GM21576 (cell line): ENCODE measurements at regions not wholly inside any gene's neighbourhood (a gene's known extent, or its start where the extent isn't known, plus 50 kb on each side); places are given as distances from the start of the nearest gene placed in this dataset.
A peak's percentile ranks its signal among the peaks of the same experiment; 100 is the strongest.

Experiments
- ATAC-seq: cut with Tn5 transposase; IDR thresholded peaks from one replicate; pipeline ENCODE4 v1.9.1; 2021; ENCODE audit warnings: mild to moderate bottlenecking, moderate library complexity; ENCODE audit not compliant: unreplicated experiment

DNA sequence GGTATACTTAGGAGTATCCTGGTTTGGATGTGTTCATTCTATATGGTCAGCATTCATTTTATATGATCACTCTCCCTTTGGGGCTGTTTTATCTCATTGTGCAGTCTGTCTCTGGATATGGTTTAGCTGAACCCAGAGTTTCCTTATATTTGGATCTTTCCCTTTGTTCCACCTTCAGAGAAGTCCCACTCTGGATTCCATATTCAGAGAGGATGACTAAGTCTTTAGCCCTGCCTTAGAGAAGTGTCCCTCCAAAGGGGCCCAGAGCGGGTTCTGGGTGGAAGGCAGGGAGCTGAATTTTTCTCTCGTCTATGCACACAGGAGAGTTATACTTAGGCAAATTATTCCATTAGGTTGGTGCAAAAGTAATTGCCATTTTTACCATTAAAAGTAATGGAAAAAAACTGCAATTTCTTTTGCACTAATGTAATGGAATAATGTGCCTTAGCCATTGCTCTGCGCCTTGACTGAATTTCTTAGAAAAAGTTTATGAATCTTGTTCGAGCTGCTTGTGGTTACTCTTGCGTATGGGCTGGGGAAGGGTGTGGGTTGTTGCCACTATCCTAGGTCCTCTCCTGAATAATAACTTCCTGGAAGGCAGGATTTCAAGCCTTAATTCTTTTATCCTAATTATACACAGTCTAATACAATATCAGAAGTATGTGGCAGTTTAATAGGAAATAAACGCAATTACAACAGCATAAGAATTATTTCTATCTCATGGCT, 74.2 kb upstream of the MTPN start:
- no peak for ATAC-seq

DNA sequence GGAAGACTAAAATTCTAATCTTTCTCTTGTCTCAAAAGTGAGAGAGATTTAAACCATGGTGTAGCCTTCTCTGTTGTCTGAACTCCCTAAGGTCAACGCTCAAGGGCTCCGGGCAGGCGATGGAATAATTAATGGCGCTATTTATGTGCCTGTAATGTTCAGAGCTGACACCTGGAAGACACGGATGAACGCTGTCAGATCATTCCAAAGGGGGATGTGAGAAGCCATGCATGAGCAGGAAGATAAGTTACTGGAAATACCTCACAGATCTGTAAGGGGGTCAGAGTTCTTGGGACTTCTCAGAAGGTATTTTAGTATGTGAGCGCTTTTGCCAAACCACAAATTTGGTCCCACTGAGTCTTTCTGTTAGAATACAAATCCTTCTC, 73.3 kb upstream of the MTPN start:
- ATAC-seq: no peak

DNA sequence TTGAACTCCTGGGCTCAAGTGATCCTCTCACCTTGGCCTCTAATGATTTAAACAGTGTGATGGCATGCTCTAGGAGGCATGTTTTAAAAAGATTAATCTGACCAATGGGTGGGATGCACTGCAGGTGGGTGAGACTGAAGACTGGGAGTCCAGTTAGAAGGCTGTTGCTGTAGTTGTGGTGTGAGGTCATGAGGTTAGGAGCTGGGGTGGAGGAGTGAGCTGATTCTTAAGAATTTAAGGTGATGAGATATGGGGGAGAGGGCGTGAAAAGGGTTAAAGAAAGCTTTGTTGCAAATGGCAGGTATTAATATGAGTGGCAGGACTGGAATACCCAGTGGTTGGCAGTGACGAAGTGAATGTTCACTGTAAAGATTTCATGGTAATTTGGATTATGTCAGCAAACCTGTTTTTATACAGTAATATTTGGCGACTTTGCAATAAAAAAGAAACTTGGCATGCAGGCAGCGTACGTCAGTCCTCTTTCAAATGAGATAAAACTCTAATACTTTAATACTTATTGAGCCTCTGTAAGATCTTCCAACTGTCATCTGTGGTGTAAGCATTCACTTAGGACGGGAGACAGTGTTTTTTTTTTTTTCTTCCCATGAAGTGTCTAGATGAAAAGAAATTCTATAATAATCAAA, 72.8 kb upstream of the MTPN start:
- ATAC-seq: no peak

DNA sequence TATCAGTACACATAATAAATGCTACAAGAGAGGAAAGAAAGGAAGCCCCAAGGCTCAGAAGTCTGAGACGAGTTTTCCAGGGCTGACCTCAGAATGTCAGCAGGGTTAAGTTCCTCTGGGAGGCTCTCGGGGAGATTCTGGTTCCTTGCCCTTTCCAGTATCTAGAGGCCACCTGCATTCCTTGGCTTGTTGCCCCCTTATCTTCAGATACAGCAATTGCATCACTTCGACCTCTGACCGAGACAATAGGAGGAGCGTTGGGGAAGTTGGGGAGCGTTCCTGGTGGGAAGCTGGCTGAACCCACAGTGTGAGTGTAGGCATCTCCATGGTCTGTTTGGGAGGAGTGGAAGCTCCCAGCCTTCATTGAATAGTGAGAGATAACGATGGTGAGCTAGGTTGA, 72.0 kb upstream of the MTPN start:
- no peak for ATAC-seq

DNA sequence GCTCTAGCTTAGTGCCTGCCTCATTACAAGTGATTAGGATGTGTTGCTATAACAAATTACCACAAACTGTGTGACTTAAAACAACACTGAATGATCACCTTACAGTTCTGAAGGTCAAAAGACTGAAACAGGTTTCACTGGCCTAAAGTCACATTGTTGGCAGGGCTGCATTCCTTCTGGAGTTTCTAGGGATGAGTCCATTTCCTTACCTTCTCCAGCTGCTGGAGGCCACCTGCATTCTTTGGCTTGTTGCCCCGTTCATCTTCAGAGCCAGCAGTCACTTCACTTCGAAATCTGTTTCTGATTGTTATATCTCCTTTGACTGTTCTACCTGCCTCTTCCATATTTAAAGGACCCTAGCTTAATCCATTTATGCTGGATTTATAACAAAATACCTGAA, 69.4 kb upstream of the MTPN start:
- ATAC-seq: no peak

DNA sequence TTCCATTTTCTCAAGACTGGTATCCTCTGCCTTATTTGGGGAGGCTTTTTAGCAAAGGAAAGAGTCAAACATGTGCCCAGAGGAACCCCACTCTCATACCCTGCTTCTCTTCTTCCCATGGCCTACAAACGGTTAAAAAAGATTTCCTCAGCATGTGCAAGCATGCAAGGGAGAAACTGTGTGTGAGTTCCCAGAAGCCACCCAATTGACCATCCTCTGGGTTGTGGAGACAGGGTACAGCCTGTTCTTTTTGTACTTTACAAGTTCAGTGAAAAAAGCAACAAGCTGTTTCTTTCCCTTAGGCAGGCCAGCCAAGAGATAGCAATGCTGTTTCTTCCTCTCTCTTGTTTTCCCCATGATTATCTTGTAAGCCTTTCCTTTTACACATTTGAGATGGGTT, 68.8 kb upstream of the MTPN start:
- no peak for ATAC-seq

DNA sequence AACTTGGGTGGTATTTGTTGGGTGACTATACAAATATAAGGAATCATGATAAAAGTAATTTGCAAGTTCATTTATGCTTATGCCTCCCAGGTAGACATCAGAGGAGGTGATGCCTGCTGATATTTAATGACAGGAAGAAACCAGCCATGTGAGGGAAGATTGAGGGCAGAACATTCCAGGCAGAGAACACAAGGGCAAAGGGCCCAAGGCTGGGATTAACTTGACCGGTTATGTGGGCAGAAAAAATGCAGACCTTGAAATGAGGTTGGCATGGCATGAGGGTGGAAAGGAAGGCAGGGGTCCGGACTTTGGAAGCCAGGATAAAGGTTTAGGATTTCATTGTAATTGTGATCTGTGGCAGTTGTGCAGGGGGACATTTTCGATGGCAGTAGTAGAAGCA, 68.0 kb upstream of the MTPN start:
- no peak for ATAC-seq

DNA sequence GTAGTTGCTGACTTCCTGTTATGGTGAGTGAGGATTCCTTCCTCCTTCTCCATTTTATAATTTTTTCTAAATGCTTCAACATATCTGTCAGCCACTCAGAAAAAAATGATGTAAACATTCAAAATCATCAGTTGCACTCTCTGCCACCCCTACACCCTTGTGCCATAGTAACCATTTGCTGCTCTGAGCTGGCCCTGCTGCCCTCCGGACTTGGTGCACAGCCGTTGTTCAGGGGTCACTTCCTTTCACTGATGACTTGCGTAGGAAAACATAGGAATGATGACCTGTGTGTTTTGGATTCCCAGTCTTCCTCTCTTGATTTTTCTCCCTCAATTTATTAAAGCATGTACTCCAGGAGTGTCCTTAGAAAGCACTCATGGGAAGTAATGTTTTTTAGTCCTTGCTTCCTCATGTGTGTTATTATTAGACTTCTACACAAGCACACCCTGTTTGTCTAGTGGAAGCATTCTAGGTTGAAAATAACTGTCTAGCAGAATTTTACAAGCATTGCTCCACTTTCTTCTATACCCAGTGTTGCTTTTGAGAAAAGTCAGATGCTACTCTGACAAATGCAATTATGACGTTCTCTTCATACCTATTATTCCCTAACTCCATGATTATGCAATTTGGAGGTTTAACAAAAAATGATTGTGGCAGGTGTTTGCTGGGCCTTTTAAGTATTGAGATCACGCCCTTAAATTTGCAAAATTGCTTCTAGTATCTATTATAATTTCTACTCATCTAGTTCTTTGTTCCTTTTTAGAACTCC, 62.6 kb upstream of the MTPN start:
- ATAC-seq: no peak

DNA sequence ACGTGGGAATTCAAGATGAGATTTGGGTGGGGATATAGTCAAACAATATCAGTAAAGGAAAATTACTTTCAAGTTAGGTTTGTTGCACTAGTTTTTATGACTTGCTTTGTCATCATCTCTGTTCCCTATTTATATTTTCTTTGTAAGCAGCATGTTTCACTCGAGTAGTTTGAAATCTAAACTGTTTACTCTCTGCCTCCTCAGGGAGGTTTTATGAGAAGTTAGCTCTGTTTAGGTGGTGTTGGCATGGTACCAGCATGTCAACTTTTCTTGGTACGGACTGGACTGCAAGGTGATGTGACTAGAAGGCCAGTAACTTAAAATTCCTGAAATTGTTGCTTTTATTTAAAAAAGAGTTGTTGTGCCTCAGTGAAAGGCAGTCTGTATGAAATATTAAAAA, 59.2 kb upstream of the MTPN start:
- ATAC-seq: no peak

DNA sequence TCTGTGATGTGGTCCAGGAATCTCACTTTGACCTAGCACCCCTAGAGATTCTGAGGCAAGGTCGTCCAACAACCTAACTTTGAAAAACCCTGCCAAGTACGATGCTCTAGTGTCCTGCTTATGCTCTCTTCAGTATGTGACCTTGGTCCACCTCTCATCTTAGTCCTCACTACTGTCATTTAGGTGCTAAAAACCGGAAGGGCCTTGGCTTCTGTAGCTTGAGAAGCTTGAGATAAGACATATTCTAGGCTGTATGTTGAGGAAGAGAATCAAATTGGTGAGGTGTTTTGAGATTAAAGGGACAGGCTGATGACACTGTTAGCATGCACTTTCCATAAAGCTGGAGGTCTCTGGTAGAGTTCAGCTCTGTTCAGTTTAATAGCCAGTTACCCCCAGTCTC, 57.0 kb upstream of the MTPN start:
- ATAC-seq: no peak

DNA sequence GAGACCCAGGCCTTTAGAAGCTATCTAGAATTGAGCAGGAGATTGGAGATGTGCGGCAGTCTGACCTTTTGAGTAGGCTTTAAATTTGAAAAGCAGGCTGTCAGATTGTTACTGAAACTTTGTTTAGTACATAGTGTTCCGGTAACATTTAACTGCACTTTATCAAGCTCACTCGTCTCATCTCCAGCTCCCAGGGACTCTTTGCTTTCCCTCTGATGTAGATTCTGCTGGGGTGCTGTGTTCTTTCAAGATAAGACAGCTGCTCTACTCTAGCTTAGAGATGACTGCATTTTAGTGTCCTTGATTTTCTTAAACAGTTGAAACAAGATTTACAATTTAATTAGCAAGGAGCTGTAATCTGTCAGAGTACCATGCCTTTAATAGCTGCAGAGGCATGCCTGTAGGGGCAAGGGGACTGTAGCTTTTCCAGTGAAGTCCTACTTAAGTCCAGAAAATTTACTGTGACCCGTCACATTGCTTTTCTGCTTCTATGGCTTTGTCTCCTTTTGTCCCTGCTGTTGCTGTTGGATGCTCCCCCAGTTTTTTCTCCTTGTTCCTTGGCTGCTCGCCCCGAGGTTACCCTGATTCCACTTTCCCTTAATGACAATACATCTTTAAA, 56.4 kb upstream of the MTPN start:
- ATAC-seq: no peak

DNA sequence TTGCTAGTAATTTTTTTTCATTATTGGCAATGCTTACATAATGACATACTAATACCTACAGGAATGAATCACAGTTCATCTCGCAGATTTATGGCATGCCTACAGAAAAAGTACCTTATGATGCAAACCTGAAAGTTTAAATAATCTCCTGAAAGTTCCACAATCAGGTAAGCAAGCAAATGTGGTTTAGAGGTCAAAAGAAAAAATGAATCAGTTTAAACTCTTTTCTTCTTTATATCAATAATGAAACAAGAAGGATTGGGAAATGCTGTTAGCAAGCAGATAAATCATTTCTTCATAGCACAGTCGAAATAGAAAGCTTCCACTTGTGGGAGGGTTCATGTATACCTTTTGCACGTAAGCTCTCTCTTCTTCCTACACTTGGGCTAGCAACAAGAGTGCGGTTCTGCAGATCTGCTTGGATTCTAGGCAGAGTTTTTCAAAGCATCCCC, 53.7 kb upstream of the MTPN start:
- ATAC-seq: peak; percentile 78

DNA sequence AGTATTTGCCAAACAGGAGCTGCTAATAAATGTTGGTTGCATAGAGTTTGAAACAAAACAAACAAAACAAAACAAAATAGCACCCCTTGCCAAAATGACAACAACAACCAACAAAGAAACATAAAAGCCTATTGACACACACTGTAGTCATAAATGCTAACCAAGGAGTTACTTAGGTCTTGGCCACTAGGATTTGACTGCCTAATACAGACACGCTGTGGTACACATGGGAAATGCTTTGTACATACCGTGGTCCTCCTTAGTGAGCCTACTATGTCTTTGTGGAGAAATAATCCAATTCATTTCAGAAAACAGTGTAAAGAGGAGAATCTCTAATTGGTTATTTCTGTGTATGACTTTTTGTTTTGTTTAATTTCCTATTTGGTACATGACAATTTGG, 53.2 kb upstream of the MTPN start:
- ATAC-seq: no peak

DNA sequence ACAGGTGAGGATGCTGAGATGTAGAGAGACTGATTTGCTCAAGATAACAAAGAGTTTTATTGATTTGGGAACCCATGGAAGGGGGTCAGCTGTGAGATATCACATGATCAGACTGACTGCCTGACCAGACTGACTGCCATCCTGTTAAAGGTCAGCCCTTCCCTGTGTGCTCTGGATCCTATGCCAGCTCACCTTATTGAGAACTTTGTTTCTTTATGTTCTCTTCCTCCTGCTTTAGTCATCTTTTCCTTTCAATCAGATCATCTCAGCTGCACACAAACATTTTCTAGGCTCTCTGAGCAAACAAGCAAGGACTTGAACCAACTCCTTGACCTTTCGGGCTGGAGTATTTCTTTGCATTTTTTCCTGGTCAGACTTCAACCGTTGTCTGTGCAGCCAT, 50.0 kb upstream of the MTPN start:
- no peak for ATAC-seq
